HG02588 (cell line): ENCODE measurements at regions not wholly inside any gene's neighbourhood (a gene's known extent, or its start where the extent isn't known, plus 50 kb on each side); places are given as distances from the start of the nearest gene placed in this dataset.
"Not testable (repeated sequence)": the region's sequence is repeated elsewhere in the genome, so short reads cannot be mapped to it uniquely, and the experiment has no call there.

Experiments
- ATAC-seq: cut with Tn5 transposase; IDR thresholded peaks from one replicate; pipeline ENCODE4 v1.9.1; 2021; ENCODE audit warnings: mild to moderate bottlenecking, moderate library complexity; ENCODE audit not compliant: unreplicated experiment

- no peak for ATAC-seq
Observed at GRCh38 chr11:22037505-22037904, 155.4 kb upstream of the ANO5 start.

- no peak for ATAC-seq
Observed at GRCh38 chr11:22041039-22041438, 151.8 kb upstream of the ANO5 start.

- ATAC-seq, result no peak
Observed at GRCh38 chr11:22042081-22042480, 150.8 kb upstream of the ANO5 start.

- ATAC-seq, result no peak
Observed at GRCh38 chr11:22044126-22044525, 148.8 kb upstream of the ANO5 start.

GRCh38 chr11:22049276-22049675 lies 143.6 kb upstream of the ANO5 start:
- ATAC-seq, result no peak

GRCh38 chr11:22065472-22065871 lies 127.4 kb upstream of the ANO5 start:
- ATAC-seq, result no peak

GRCh38 chr11:22069844-22070243 lies 123.0 kb upstream of the ANO5 start:
- ATAC-seq, result no peak

GRCh38 chr11:22076271-22076930 lies 116.5 kb upstream of the ANO5 start:
- ATAC-seq, result no peak

GRCh38 chr11:22078063-22078462 lies 114.8 kb upstream of the ANO5 start:
- ATAC-seq, result no peak

GRCh38 chr11:22079133-22079872 lies 113.6 kb upstream of the ANO5 start:
- no peak for ATAC-seq

- no peak for ATAC-seq
Observed at GRCh38 chr11:22082178-22082577, 110.7 kb upstream of the ANO5 start.

GRCh38 chr11:22082788-22083187 lies 110.1 kb upstream of the ANO5 start:
- no peak for ATAC-seq

GRCh38 chr11:22084056-22084455 lies 108.8 kb upstream of the ANO5 start:
- ATAC-seq, result no peak

GRCh38 chr11:22084564-22084963 lies 108.3 kb upstream of the ANO5 start:
- no peak for ATAC-seq

- ATAC-seq, result no peak
Observed at GRCh38 chr11:22089609-22090008, 103.3 kb upstream of the ANO5 start.

GRCh38 chr11:22106566-22106965 lies 86.3 kb upstream of the ANO5 start:
- ATAC-seq, result no peak

- ATAC-seq, result no peak
Observed at GRCh38 chr11:22115470-22116029, 77.3 kb upstream of the ANO5 start.

- ATAC-seq, result not testable (repeated sequence)
Observed at GRCh38 chr11:22127981-22128380, 64.9 kb upstream of the ANO5 start.

GRCh38 chr11:22130462-22131053 lies 62.3 kb upstream of the ANO5 start:
- peak; percentile 51 for ATAC-seq

- ATAC-seq, result no peak
Observed at GRCh38 chr11:22133776-22134175, 59.1 kb upstream of the ANO5 start.

- no peak for ATAC-seq
Observed at GRCh38 chr11:22138264-22138663, 54.6 kb upstream of the ANO5 start.
